Loucy (cell line): ENCODE measurements at regions not wholly inside any gene's neighbourhood (a gene's known extent, or its start where the extent isn't known, plus 50 kb on each side); places are given as distances from the start of the nearest gene placed in this dataset.

Source experiments
- H2AFZ ChIP-seq: fragments of 200-600 bp; sonication (generic); 2 replicates; pipeline ENCODE4 v1.6.0; 2016; ENCODE audit warnings: antibody characterized with exemption, mild to moderate bottlenecking, low read length, moderate library complexity
- H3F3A ChIP-seq: fragments of 200-600 bp; 2 replicates; pipeline ENCODE4 v1.6.0; 2016; ENCODE audit warnings: antibody characterized with exemption, low read depth, mild to moderate bottlenecking
- H3K27me3 ChIP-seq: fragments of 200-600 bp; sonication (generic); 2 replicates; pipeline ENCODE4 v1.6.1; 2014; ENCODE audit warnings: low read length, mild to moderate bottlenecking; ENCODE audit not compliant: insufficient read depth, poor library complexity, severe bottlenecking
- H3K36me3 ChIP-seq: fragments of 200-600 bp; sonication (generic); 2 replicates; pipeline ENCODE4 v1.6.1; 2016; ENCODE audit warnings: low read length; ENCODE audit not compliant: insufficient read depth
- H3K4me1 ChIP-seq: fragments of 200-600 bp; sonication (generic); 2 replicates; pipeline ENCODE4 v1.5.1; 2014; ENCODE audit warnings: low read length, mild to moderate bottlenecking; ENCODE audit not compliant: insufficient read depth, poor library complexity, severe bottlenecking
- H3K4me2 ChIP-seq: fragments of 200-600 bp; sonication (generic); 2 replicates; pipeline ENCODE4 v1.6.0; 2014; ENCODE audit warnings: antibody characterized with exemption, low read length, low read depth, mild to moderate bottlenecking; ENCODE audit not compliant: poor library complexity, severe bottlenecking
- H3K4me3 ChIP-seq: fragments of 200-600 bp; sonication (generic); 2 replicates; pipeline ENCODE4 v1.5.1; 2014; ENCODE audit warnings: low read length, mild to moderate bottlenecking, mixed read lengths; ENCODE audit not compliant: poor library complexity, severe bottlenecking
- H3K79me2 ChIP-seq: fragments of 200-600 bp; sonication (generic); 2 replicates; pipeline ENCODE4 v1.6.1; 2014; ENCODE audit warnings: low read length; ENCODE audit not compliant: insufficient read depth
- H3K9ac ChIP-seq: fragments of 200-600 bp; sonication (generic); 2 replicates; pipeline ENCODE4 v1.6.0; 2014; ENCODE audit warnings: mild to moderate bottlenecking, low read depth, low read length, moderate library complexity; ENCODE audit not compliant: poor library complexity, severe bottlenecking
- H3K9me2 ChIP-seq: fragments of 200-600 bp; sonication (generic); replicated peaks from 2 replicates; pipeline ENCODE4 v1.6.1; 2016; ENCODE audit warnings: low read depth, low read length, mixed read lengths
- H3K9me3 ChIP-seq: fragments of 200-600 bp; sonication (generic); 2 replicates; pipeline ENCODE4 v1.6.1; 2014; ENCODE audit warnings: mild to moderate bottlenecking, antibody characterized with exemption, low read length, low read depth; ENCODE audit not compliant: insufficient read depth
- H4K20me1 ChIP-seq: fragments of 200-600 bp; sonication (generic); 2 replicates; pipeline ENCODE4 v1.6.0; 2014; ENCODE audit warnings: antibody characterized with exemption, low read length, mild to moderate bottlenecking; ENCODE audit not compliant: insufficient read depth, poor library complexity, severe bottlenecking
- CTCF ChIP-seq: fragments of 200-600 bp; sonication (generic); conservative IDR thresholded peaks from 2 replicates; pipeline ENCODE4 v1.5.1; 2014; ENCODE audit warnings: mild to moderate bottlenecking, antibody characterized with exemption, low read length
- EZH2phosphoT487 ChIP-seq: fragments of 200-600 bp; IDR thresholded peaks from 2 replicates; pipeline ENCODE4 v1.6.1; 2018; ENCODE audit warnings: antibody characterized with exemption, mild to moderate bottlenecking, moderate library complexity, borderline replicate concordance

DNA sequence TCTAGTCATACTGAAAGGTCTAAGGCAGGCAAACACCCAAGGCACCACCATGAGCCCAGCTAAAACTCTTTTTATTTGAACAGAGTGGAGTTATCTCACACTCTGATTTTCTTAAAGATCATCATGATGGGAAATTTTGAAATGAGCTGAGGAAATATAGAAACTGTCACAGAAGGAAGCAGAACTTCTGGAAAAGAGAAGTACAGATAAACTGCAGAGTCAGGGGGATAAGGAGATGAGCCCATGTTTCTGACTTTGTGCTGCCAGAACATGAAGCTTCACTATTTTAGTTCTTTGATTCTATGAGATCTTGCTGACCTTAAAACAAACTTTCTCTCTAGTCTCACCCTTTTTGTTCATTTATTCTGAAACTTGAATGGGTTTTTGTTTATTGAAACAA, 406.5 kb upstream of the EDIL3 start:
- no peak overlapping the region for H3K4me2 ChIP-seq
- no peaks in the 10 kb centered on the region for H3K4me1 ChIP-seq
- TF ChIP-seq EZH2phosphoT487 (no peak), CTCF (no peak)

GRCh38 chr5:84790406-84790805, 405.7 kb upstream of the EDIL3 start:
- no peaks in the 10 kb centered on the region for H3K27me3 ChIP-seq
- H2AFZ ChIP-seq = no peak overlapping the region
- H3F3A ChIP-seq = no peaks in the 10 kb centered on the region
- no peaks in the 10 kb centered on the region for H3K79me2 ChIP-seq
- no peaks in the 10 kb centered on the region for H3K36me3 ChIP-seq
- H4K20me1 ChIP-seq = no peaks in the 10 kb centered on the region
- no peak for TF ChIP-seq EZH2phosphoT487
- no peak for TF ChIP-seq CTCF
- no peaks in the 10 kb centered on the region for H3K4me1 ChIP-seq
- H3K9ac ChIP-seq = no peak overlapping the region
- no peaks in the 10 kb centered on the region for H3K9me2 ChIP-seq
- H3K4me3 ChIP-seq = no peak overlapping the region
- no peak overlapping the region for H3K4me2 ChIP-seq
- H3K9me3 ChIP-seq = no peaks in the 10 kb centered on the region

More for the DNA sequence above, 406.5 kb upstream of the EDIL3 start:
- H3K9ac ChIP-seq = no peak overlapping the region
- no peaks in the 10 kb centered on the region for H3K9me2 ChIP-seq
- no peaks in the 10 kb centered on the region for H3K9me3 ChIP-seq
- H3K27me3 ChIP-seq = no peaks in the 10 kb centered on the region
- no peaks in the 10 kb centered on the region for H4K20me1 ChIP-seq
- no peaks in the 10 kb centered on the region for H3F3A ChIP-seq
- H2AFZ ChIP-seq = no peak overlapping the region
- no peak overlapping the region for H3K4me3 ChIP-seq
- H3K36me3 ChIP-seq = no peaks in the 10 kb centered on the region
- no peaks in the 10 kb centered on the region for H3K79me2 ChIP-seq

- H3K27me3 ChIP-seq = no peaks in the 10 kb centered on the region
- H3K4me3 ChIP-seq = no peak overlapping the region
- TF ChIP-seq EZH2phosphoT487 = no peak
- no peak for TF ChIP-seq CTCF
- no peaks in the 10 kb centered on the region for H3K36me3 ChIP-seq
- H3K9me3 ChIP-seq = no peaks in the 10 kb centered on the region
- no peak overlapping the region for H3K4me2 ChIP-seq
- H3K79me2 ChIP-seq = no peaks in the 10 kb centered on the region
- no peaks in the 10 kb centered on the region for H3K4me1 ChIP-seq
- no peaks in the 10 kb centered on the region for H3F3A ChIP-seq
- no peak overlapping the region for H3K9ac ChIP-seq
- H2AFZ ChIP-seq = no peak overlapping the region
- H4K20me1 ChIP-seq = no peaks in the 10 kb centered on the region
- no peaks in the 10 kb centered on the region for H3K9me2 ChIP-seq
Measured at GRCh38 chr5:84783003-84783402, 398.3 kb upstream of the EDIL3 start.
